GM12872 (cell line): ENCODE measurements at regions not wholly inside any gene's neighbourhood (a gene's known extent, or its start where the extent isn't known, plus 50 kb on each side); places are given as distances from the start of the nearest gene placed in this dataset.

Experiments used
- CTCF ChIP-seq: IDR thresholded peaks from 3 replicates; pipeline ENCODE4 v1.5.1; 2011; ENCODE audit warnings: low read depth, mild to moderate bottlenecking, low read length, moderate library complexity; ENCODE audit not compliant: insufficient read depth

- TF ChIP-seq CTCF: no peak
Measured at GRCh38 chr9:32171339-32171738, 213.1 kb upstream of the ACO1 start.

GRCh38 chr9:32172256-32172655 lies 212.2 kb upstream of the ACO1 start:
- TF ChIP-seq CTCF: no peak

GRCh38 chr9:32177396-32177795 lies 207.0 kb upstream of the ACO1 start:
- no peak for TF ChIP-seq CTCF

- TF ChIP-seq CTCF: no peak
Measured at GRCh38 chr9:32180597-32180996, 203.8 kb upstream of the ACO1 start.

DNA sequence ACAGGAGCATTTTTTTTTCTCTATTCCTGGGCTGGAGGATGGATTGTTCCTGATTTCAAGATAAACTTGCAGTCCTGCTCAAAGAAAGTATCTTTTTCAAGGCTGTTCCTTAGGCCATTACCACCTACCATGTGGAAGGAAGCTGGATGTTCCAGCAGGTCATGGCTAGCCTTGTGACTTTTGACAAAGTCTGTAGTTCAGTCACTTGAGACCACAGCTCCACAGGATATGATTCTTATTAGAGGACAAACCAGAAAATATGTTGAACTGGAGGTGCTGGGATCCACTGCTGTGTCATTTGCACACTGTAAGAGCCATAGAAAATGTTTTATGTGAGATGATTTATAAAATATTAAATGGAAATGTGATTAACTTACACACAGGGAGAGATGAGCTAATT lies 184.2 kb upstream of the ACO1 start:
- no peak for TF ChIP-seq CTCF

DNA sequence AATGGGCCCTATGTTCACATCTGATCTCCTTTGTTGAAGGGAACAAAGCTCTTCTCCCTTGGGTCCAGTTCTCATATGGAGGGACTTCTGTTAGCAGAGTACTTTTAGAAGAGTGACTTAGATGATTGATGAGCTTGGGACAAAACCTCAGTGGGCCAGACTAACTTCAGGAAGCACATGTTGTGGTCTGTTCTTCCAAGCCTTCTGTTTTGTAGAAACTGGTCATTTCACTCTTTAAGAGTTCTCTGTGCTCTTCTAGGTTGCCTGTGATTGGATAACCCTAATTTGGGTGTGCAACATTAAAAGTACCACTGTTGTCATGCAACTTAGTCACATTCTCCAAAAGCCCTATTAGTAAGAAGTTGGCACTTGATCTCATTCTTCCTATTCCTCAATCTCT lies 183.5 kb upstream of the ACO1 start:
- TF ChIP-seq CTCF: no peak

GRCh38 chr9:32218100-32218767 lies 166.2 kb upstream of the ACO1 start:
- TF ChIP-seq CTCF: no peak
